ENCODE measurements at regions not wholly inside any gene's neighbourhood (a gene's known extent, or its start where the extent isn't known, plus 50 kb on each side); places are given as distances from the start of the nearest gene placed in this dataset.

DNA sequence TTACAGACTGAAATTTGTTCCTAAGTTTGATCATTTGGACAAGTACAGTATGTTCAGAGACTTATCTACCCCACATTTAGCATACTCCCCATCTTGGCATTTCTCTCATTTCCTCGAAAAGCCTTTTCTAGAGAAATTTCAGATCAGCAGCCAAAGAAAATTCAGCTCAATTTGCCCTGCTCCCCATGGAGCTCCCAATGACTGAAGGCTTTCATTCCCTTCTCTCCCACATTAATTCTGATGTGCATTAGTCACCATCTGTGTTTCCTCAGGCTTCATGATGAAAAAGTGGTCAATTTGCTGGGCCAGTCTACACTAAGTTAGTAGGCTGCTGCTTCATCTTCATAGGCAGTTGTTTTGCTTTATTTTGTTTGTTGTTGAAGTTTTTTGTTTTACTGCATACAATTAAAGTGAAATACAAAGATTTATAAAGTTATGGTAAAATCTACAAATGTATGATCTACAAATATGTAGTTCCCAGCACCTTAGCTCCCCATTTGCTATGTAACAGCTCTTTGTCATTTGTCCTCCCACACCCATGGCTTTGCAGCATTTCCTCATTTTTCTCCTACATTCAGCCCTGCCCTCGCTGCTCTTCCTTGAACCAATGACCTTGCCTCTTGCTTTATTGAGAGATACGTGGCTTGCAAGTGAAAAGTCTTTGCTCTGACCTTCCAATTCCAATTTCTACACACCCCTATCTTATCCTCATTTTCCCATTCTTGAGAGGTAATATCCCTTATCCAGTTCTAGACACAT is 193.9 kb downstream of the ANAPC10 start:
- no peak for DNase-seq (ENCODE audit: low spot score)

DNA sequence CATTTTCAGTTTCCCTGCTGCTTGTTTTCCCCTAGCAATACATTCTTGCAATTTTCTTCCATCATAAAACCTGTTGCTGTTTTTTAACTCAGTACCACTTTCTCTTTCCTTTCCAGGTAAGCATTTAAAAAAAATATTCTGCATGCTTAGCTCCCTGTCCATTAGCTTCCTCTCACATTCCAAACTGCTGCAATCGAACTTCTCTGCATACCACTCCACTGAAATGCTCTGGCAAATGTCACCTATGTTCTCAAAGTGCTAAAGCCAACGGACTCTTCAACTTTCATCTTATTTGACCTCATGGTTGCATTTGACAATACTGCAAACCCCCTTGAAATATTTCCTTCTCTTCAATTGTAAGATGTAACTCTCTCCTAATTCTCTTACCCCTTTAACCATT is 192.7 kb downstream of the ANAPC10 start:
- DNase-seq (ENCODE audit: low spot score): no peak

DNA sequence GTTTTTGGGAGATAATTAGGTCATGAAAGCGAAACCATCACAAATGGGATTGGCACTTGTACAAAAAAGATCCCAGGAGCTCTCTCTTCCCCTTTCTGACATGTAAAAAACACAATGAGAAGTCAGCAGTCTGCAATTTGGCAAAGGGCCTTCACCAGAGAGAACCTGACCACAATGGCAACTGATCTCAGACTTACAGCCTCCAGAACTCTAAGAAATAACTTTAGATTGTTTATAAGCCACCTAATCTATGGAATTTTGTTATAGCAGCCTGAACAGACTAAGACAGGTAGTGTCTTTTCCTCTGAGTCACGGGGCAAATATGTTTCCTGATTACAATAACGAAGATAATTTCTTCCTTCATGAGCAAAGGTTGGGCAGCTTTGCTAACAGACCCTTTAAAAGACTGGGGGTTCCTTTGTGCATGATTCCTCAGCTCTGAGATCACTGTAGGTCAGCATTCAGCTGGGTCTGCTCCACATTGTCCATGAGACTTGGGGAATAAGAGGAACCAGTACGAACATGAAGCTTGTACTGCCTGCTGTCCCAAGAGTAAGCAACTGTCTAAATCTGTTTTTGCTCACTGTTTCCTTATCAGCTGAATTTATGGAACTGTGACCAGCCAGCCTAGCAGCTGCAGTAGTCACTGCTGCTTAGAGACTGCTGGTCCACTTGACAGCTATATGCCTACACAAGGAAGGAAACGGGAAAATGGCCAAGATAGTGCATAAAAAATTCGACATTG is 191.6 kb downstream of the ANAPC10 start:
- peak; percentile 6 for DNase-seq (ENCODE audit: low spot score)

DNA sequence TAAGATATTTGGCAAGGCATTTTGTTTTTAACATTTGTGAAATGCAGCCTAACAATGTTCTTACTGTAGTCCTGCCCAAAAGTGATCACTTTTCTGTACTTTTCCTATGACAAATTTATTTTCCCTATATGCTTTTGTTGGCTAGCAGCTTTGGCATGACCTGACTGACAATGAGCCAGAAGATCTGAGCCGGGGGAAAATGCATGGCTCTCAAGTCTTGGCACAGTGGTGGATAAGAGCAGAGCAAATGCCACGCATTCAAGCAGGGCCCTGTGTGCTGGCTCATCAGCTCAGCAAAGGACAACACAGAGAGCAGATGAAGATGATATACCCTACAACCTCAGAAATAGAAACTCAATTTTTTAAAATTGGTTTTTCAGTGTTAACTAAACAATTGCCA is 187.3 kb downstream of the ANAPC10 start:
- DNase-seq (ENCODE audit: low spot score): no peak

Data from A172 (cell line).